GM18870 (cell line): ENCODE measurements at regions not wholly inside any gene's neighbourhood (a gene's known extent, or its start where the extent isn't known, plus 50 kb on each side); places are given as distances from the start of the nearest gene placed in this dataset.

Experiments used
- ATAC-seq: cut with Tn5 transposase; IDR thresholded peaks from one replicate; pipeline ENCODE4 v1.9.1; 2021; ENCODE audit warnings: moderate library complexity; ENCODE audit not compliant: unreplicated experiment

DNA sequence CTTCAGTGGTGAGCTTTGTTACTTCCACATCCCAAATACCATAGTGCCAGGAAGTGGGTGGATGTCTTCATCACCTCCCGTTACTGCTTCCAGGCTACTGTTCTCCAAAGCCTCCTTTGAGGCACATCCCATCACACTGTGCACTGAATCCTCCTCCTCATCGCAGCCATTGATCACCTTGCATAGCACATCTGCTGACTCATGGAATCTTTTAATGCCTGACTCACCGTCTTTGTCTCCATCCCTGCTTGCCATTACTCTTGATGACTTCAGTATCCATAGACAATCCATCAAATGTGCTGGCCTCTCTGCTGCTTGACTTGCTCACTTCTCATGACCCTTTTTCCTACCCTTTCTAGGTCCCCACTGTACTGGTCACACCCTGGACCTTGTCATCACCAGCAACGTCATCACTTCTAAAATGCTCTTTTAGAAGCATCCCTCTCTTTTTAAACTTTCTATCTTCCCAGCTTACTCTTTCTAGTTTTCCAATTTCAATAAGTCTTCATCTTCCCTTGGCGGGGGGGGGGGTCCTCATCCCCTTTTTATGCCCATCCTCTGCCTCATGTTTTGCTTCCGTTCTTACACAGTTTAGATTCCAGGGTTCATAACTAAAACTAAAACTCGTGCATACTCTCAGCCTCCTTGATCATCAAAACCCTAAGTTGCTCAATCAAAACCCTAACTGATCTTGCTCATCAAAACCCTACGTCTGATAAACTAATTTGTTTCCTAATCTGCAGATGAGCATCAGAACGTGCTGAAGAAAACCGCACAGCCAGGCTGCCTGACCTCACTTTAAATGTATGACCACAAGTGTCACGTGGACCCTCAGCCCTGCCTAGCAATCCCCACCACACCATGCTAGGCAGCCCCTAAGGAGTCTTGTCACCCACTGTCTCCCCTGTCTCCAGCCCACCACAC lies 289.7 kb upstream of the ZFHX3 start:
- no peak for ATAC-seq

DNA sequence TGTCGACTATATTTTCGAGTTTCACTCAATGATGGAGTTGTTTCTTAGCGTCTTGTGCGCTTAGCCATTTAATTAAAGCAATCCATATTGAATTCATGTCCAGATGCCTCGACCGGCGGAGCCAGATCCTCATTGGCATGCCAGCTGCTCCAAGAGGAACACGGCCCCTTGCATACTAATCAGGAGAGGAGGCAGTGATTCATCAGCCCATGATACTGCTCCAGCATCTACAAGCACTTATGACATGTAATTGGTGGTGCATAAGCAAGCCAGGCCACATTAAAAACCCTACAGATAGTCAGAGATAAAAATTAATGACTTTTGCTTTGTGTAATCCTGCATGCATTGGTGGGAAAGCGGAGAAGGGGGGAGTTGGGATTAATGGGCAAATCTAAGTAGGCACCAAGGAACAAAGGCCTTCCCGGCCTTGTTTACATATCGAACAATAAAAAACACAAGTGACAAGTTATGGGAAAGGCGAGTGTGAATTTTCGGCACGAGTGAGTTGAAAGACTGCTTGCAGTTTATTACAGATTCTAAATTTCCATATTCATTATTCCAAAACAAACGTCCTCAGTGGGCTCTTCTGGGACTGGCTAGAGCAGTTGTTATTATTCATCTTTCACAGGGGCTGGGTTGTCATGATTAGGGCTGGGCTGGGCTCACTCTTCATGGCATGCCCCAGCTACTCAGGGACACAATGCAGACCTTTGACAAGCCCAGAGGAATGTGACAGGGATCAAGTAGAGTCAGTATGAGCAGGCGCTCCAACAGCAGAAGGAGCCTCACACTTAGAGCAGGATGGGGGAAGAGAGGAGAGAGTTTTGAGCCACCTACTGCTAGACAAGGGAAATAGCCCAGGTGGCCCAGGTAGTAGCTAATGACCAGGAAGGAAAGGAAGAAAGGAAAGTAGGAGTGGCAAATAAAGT lies 281.7 kb upstream of the ZFHX3 start:
- no peak for ATAC-seq

DNA sequence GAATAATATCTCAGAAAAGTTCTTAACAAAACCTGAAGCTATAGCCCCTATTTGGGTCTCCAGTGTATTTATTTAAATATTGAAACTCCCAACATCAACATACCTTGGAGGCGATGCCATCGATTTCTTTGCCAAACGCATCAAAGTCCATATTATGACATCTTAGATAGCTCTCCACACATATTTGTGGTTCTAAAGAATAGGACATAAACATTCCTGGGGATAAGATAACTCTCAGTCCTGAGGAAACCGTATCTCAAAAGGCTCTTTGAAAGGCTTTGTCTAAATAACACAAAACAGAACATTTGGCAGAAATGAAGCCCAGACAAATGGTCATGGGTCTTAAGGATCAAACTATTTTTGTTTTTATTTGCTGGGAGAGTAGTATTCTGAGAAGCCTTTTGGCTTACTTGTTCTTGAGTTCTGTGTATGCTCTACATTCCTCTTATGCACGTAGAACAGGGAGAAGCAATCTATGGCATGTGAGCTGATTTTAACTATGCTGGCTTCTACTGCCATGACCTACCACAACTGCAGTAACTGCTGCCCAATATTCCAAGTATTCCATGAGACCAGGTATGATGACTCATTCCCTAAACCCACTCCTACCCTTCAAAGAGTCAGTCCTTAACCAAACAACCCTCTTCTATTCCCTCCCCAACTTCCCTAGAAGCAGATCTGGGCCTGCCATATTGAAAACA lies 279.0 kb upstream of the ZFHX3 start:
- ATAC-seq = no peak

DNA sequence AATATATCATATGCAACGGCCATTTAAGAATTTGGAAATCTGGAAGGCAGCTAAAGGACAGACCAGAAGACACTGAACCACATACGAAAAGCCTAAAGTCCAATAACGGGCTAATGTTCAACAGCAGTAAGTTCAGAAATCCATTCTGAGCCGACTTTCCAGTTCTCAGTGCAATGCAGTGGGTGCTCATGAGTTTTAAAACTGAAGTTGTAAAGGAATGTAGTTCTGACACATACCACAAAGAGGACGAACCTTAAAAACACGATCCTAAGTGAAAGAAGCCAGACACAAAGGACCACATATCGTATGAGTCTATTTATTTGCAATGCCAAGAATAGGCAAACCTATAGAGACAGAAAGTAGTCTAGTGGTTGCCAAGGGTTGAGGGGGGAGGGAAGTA lies 278.3 kb upstream of the ZFHX3 start:
- no peak for ATAC-seq

DNA sequence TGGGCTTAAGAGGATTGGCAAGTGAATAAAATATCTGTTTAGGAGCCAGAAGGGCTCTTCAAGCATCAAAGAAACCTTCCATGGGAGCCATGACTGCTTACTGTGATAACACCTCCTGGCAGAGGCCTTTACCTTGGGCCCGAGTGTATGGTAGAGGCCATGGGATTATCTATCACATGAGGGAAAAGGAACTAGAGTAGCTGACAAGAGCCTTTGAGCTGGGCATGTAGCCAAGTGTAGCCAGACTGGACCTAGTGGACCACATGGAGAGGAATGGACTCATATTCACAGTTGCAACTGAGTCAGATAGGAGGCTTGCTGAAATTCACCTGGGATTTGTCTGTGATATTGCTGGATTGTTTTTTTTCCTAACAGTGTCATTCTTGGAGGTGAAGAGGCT lies 276.0 kb upstream of the ZFHX3 start:
- no peak for ATAC-seq

DNA sequence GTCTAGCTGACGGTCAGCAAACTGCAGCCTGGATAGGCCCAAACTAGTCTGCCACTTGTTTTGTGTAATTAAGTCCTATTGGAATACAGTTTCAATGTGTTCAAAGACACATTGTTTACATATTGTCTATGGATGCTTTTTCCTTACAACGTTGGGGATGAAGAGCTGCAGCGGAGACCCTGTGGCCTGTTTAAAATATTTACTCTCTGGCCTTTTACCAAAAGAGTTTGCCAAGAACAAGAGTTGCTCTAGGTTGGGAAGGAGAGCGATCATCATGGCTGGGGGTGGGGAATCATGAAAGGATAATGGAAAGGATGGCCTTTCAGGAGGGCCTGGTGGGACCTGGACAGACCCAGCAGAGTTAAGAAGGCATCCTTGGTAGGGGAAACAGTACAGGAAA lies 274.9 kb upstream of the ZFHX3 start:
- no peak for ATAC-seq

DNA sequence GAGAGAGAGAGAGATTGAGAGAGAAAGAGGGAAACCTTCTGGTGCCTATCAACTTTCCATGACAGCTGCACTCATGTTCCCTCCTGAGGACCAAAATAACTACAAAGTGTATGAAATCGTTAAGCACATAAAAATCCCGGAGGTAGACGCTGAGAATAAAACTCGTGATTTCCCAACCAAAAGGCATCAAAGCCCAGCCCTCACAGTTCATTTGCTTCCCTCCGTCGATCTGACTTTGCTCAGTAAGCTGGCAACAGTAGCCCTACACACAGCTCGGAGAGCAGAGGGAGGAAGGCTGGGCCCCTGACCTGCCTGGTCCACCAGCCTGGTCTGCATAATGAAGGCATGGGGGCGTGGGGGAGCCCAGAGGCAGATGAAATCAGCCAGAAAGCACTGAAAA lies 273.9 kb upstream of the ZFHX3 start:
- no peak for ATAC-seq

DNA sequence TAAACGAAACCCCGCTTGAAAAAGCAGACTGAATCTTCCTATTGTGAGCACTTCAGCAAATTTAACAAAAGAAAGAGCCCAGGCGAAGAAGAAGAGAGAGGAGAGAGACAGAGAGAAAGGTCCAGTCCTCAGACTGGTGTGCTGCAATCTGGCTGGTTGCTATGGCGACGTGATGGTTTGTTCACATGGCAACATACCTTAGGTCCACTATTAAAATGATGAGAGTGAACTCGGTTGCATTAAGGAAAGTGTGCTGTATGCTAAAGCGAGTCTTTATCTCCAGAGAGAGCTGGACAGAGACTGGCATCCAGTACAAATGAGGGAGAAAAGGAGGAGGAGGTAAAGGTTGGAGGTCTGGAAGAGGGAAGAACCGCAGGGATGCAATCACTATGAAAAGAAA lies 271.8 kb upstream of the ZFHX3 start:
- ATAC-seq = no peak

DNA sequence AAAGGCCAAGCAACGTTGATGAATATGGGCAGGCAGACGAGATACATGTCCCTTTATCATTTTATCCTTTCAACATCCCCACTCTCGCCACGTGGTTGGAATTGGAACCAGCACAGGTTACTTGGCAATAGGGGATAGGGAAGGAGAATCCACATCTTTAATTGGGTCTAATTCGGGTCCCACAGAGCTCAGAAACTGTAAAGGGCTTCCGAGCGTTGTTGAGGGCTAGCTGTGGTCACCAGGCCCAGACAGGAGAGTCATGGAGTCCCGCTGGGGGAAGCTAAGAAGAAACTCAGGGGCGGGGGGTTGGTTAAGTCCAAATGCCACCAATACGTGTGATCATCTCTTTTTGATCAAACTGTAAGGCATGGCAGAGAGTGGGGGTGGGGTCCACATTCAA lies 271.3 kb upstream of the ZFHX3 start:
- no peak for ATAC-seq

DNA sequence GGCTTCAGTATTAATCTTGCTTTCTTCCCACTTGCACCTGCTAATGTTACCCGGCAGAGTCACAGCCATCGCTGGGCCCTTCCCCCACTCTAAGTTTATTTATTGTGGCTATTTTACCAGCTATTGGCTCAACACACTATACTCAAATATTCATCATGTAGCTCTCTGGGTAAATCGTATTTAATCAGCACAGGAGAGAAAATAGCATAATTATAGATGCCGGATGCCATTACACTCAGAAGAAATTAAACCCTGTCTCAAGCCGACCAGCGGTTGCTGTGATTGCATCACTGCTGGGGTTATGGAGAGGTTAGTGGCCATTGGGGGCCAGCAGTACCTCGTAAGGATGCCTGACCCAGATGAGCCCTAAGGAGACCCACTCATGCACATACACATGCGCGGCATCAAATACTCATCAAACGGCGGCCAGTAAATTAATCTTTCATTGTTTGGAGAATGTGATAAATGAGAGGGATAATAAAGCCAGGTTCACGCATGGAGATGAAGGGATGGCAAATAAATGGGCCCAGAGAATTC lies 269.5 kb upstream of the ZFHX3 start:
- no peak for ATAC-seq

DNA sequence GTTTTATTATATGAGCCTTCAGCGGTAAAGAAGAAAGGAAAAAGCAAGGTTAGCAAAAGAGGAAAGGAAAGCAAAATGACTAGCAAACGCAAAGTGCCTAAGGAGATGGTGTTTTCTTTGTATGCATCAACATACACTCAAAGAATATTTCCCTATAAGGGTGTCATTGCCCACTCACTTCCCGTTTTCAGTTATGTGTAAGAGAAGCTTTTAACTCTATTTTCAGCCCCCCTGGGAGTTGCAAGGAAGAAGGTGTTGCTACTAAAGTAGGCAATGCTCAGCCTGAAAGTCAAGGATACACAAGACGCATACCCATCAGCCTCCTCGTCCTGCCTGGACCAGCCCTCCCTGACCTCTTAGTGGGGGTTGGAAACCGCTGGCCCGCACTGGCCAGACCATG lies 267.7 kb upstream of the ZFHX3 start:
- peak; percentile 93 for ATAC-seq

DNA sequence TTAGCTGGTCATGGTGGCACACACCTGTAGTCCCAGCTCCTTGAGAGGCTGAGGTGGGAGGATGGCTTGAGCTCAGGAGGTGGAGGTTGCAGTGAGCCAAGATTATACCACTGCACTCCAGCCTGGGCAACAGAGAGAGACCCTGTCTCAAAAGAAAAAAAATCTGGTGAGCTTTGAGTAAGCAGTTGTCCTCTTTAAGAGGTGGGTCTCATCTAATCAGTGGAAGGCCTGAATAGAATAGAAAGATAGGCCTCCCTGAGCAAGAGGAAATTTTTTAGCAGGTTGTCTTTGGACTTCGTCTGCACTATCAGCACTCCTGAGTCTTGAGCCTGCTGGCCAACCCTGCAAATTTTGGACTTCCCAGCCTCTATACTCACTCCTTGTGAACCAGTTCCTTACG lies 266.0 kb upstream of the ZFHX3 start:
- ATAC-seq = no peak

DNA sequence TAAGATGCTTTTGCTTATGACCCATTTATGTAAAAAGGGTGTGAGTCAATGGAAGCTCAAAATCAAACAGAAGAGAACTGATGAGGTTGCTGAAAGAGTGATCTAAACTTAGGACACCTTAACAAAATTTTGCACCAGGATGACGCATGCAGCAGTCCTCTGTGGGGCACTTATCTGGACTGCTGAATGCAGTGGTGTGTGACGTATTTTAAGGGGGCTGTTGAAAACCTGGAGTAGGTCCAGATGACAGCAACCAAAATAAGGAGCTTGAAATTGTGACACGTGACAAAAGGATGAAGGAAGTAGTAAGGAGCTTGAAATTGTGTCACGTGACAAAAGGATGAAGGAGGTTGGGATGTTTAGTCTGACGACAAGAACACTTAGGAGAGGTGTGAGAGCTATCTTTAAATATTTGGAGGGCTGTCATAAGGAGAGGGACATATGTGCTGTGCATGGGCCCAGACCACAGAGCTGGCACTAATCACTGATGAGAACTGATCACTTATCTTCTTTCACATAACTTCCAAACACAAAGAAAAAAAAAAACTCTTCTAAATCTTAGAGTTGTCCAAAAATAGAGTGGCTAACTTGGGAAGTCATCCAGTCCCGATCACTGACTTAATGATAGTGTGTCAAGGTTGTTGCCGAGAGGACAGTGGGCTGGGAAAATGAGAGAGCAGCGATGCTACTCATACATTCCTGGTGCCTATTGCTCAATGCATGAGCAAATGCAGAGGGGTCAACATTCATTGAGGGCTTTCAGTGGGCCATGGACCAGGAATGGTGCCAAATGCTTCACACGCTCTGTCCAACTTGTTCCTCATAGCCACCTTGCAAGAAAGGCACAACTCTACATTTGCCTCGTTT lies 264.2 kb upstream of the ZFHX3 start:
- no peak for ATAC-seq

DNA sequence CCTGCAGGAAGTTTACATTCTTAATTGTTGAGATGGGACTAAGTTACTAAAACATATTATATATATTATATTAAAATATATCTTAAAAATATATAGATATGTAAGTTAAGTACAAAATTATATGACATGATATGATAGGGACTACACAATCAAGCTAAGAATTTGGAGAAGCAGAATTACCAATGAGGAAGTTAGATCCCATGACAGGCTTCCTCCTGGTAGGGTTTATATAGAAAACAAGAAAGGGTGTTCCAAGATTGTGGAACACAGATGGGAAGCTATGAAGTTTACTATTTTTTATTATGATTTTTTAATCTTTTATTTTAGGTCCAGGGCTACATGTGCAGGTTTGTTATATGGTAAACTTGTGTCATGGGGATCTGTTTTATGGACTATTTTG lies 260.8 kb upstream of the ZFHX3 start:
- ATAC-seq = no peak

DNA sequence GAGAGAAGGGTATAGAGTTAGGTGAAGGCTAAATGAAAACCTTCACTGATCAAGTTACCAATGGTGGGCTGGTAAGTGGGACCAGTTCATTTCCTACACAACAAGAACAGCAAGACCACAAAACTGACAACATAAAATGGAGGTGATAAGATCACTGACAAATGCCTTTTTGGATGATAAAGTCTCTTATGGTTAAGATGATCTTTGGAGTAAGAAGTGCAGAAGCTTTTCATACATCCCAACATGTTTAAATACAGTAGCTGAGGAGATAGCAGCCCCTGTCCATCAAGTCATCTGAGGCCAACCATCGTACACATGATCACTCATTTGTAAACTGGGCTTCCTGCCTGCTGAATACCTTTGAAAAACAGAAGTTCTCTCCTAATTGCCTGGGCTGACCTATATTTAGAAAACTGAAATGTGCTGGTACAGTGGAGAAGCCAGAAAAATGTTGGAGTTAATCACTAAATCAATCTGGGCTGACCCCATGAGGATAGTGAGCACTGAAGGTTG lies 259.0 kb upstream of the ZFHX3 start:
- ATAC-seq = no peak

DNA sequence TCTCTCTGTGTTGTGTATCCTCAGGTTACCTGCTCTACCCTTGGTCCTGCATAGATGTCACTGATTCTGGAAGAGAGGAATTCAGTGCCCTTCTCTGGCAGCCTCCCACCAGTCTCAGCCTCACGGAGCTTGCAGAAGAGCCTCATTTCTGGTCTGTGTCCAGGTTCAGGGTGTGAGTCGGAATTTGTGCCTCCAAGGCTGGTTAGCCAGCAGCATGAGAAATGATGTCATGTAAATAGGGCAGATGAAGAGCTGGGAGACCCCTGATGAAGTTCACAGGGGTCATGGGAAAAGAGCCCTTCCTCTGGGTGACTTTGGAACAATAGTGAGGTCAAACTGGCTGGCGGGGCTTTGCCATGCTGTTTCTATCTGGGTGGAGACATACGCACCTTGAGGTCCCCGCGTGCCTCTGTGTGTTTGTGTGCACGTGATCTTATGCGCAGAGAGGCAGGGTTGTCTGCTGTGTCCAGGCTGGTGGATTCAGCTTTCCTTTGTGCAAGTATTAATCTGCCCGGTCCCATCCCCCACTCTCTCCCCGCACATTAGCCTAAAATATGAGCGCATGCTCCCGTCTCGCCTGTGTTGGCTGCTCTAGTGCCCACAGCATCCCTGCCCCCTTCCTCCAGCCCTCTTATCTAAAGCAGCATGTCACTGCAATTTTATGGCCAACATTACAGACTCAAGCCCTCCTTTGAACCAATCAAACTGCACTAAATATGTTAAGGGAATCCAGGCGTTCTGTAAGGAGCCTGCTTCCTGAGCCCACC lies 256.3 kb upstream of the ZFHX3 start:
- no peak for ATAC-seq

DNA sequence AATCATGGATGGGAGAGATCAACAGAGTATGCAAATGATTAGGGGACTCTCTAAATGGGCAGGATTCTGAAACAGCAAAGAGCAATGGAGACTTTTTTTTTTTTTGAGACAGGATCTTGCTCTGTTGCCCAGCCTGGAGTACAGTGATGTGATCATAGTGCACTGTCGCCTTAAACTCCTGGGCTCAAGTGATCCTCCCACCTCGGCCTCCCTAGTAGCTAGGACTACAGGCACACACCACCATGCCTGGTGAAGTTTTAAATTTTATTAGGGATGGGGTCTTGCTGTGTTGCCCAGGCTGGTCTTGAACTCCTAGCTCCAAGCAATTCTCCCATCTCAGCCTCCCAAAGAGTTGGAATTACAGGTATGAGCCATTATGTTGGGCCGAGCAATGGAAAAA lies 255.0 kb upstream of the ZFHX3 start:
- ATAC-seq = no peak

DNA sequence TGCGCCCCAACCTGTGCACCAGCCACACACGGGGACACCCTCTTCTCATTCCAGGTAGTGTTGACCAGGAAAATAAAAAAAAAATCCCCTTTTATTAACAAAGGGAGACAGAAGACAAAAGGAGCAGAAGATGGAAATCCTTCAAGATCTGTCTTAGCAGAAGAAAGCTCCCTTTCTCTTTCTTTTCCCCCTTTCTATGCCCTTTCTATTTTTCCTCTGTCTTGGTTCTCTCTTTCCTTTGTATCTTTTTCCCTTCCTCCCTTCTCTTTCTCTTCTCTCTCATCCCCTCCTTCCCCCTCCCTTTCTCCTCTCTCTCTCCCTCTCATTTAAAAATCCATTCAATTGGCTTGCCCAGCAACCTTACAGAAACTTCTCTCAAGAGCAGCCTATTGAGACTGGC lies 254.1 kb upstream of the ZFHX3 start:
- ATAC-seq = no peak

DNA sequence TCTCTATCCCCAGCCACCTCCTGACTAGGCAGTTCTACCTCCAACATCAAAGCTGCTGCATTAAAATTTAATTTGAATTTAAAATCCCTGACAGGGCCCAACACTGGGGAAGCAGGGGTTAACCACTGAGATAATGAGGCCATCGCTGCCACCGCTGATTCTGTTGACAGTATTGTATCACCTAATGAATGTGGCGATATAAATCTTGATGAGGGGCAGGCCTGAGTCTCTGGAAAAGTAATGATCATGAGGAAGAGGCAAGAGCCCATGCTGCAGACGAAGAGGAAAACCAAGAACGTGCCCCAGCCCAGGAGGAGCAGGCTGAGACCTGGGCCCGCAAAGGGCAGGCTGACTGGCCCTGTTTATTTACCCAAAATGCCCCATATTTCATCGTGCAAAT lies 251.4 kb upstream of the ZFHX3 start:
- no peak for ATAC-seq
